H9 (cell line): ENCODE measurements at regions not wholly inside any gene's neighbourhood (a gene's known extent, or its start where the extent isn't known, plus 50 kb on each side); places are given as distances from the start of the nearest gene placed in this dataset.

Source experiments
- DNase-seq: peaks from one replicate; pipeline ENCODE4 v3.0.0-alpha.2; 2017
- H2AFZ ChIP-seq: one replicate; pipeline ENCODE4 v1.6.1; 2013; ENCODE audit warnings: mild to moderate bottlenecking, low read length, control low read depth, moderate library complexity
- H2AK5ac ChIP-seq: 2 replicates; pipeline ENCODE4 v1.6.1; 2013; ENCODE audit warnings: low read length, control low read depth, mixed read lengths; ENCODE audit not compliant: insufficient read length
- H2BK120ac ChIP-seq: one replicate; pipeline ENCODE4 v1.6.1; 2013; ENCODE audit warnings: low read depth, mild to moderate bottlenecking, low read length, control low read depth, inconsistent platforms; ENCODE audit not compliant: poor library complexity, severe bottlenecking
- H2BK12ac ChIP-seq: 2 replicates; pipeline ENCODE4 v1.6.1; 2013; ENCODE audit warnings: low read length, control low read depth, mixed read lengths, low read depth; ENCODE audit not compliant: insufficient read length
- H2BK15ac ChIP-seq: 2 replicates; pipeline ENCODE4 v1.6.1; 2013; ENCODE audit warnings: low read depth, low read length, control low read depth
- H2BK20ac ChIP-seq: one replicate; pipeline ENCODE4 v1.6.1; 2013; ENCODE audit warnings: low read depth, mild to moderate bottlenecking, low read length, control low read depth, inconsistent platforms; ENCODE audit not compliant: poor library complexity, severe bottlenecking
- H2BK5ac ChIP-seq: 2 replicates; pipeline ENCODE4 v1.6.1; 2013; ENCODE audit warnings: low read length, control low read depth, mixed read lengths; ENCODE audit not compliant: insufficient read length
- H3K14ac ChIP-seq: 2 replicates; pipeline ENCODE4 v1.6.1; 2013; ENCODE audit warnings: low read length, control low read depth; ENCODE audit not compliant: insufficient read depth
- H3K18ac ChIP-seq: 2 replicates; pipeline ENCODE4 v1.6.1; 2013; ENCODE audit warnings: low read depth, mild to moderate bottlenecking, mixed read lengths, low read length, control low read depth; ENCODE audit not compliant: insufficient read length
- H3K23ac ChIP-seq: 2 replicates; pipeline ENCODE4 v1.6.1; 2013; ENCODE audit warnings: low read length, control low read depth, mixed read lengths, low read depth; ENCODE audit not compliant: insufficient read length
- H3K23me2 ChIP-seq: 2 replicates; pipeline ENCODE4 v1.6.1; 2013; ENCODE audit warnings: low read depth, mild to moderate bottlenecking, mixed read lengths, low read length, control low read depth; ENCODE audit not compliant: insufficient read length, poor library complexity, severe bottlenecking
- H3K27ac ChIP-seq: 2 replicates; pipeline ENCODE4 v1.5.1; 2013; ENCODE audit warnings: low read length, control low read depth, mixed read lengths, low read depth; ENCODE audit not compliant: insufficient read length
- H3K27me3 ChIP-seq: 2 replicates; pipeline ENCODE4 v1.6.1; 2013; ENCODE audit warnings: low read length, control low read depth, inconsistent platforms; ENCODE audit not compliant: insufficient read depth
- H3K4ac ChIP-seq: 2 replicates; pipeline ENCODE4 v1.6.1; 2013; ENCODE audit warnings: low read depth, mild to moderate bottlenecking, control low read depth, inconsistent platforms, low read length, moderate library complexity
- H3K4me1 ChIP-seq: 2 replicates; pipeline ENCODE4 v1.6.1; 2013; ENCODE audit warnings: low read length, control low read depth, inconsistent platforms; ENCODE audit not compliant: insufficient read depth
- H3K4me2 ChIP-seq: 2 replicates; pipeline ENCODE4 v1.6.1; 2013; ENCODE audit warnings: low read length, control low read depth, mixed read lengths; ENCODE audit not compliant: insufficient read length, insufficient read depth
- H3K56ac ChIP-seq: 2 replicates; pipeline ENCODE4 v1.6.1; 2013; ENCODE audit warnings: low read depth, mild to moderate bottlenecking, mixed read lengths, low read length, control low read depth; ENCODE audit not compliant: insufficient read length
- H3K79me1 ChIP-seq: 2 replicates; pipeline ENCODE4 v1.6.1; 2013; ENCODE audit warnings: low read depth, mild to moderate bottlenecking, moderate library complexity, low read length, control low read depth, inconsistent platforms; ENCODE audit not compliant: insufficient read depth, poor library complexity, severe bottlenecking
- H3K79me2 ChIP-seq: 2 replicates; pipeline ENCODE4 v1.6.1; 2013; ENCODE audit warnings: low read length, control low read depth, inconsistent platforms; ENCODE audit not compliant: insufficient read depth
- H3K9ac ChIP-seq: 2 replicates; pipeline ENCODE4 v1.6.1; 2013; ENCODE audit warnings: low read length, control low read depth, mixed read lengths; ENCODE audit not compliant: insufficient read length; ENCODE audit errors: extremely low read depth
- H3K9me3 ChIP-seq: one replicate; pipeline ENCODE4 v1.6.1; 2013; ENCODE audit warnings: low read depth, low read length, inconsistent platforms; ENCODE audit not compliant: control insufficient read depth
- H3T11ph ChIP-seq: one replicate; pipeline ENCODE4 v1.6.1; 2013; ENCODE audit warnings: mild to moderate bottlenecking, low read length, control low read depth, inconsistent platforms
- H4K20me1 ChIP-seq: one replicate; pipeline ENCODE4 v1.6.1; 2013; ENCODE audit not compliant: control insufficient read depth, insufficient read length, insufficient read depth
- H4K5ac ChIP-seq: 2 replicates; pipeline ENCODE4 v1.6.1; 2013; ENCODE audit warnings: low read depth, mild to moderate bottlenecking, mixed read lengths, low read length, control low read depth; ENCODE audit not compliant: insufficient read length
- H4K8ac ChIP-seq: replicated peaks from 2 replicates; pipeline ENCODE4 v1.6.1; 2013; ENCODE audit warnings: low read length, control low read depth, mixed read lengths, low read depth; ENCODE audit not compliant: insufficient read length
- H4K91ac ChIP-seq: 2 replicates; pipeline ENCODE4 v1.6.1; 2013; ENCODE audit warnings: low read depth, mild to moderate bottlenecking, moderate library complexity, mixed read lengths, low read length, control low read depth; ENCODE audit not compliant: insufficient read length
- H3K27ac Mint-ChIP-seq, 3 experiments: 2 replicates in 2 of 3; 3 replicates in 1 of 3; pipeline ENCODE4 v1.8.0; 2020 to 2021; ENCODE audit warnings: mixed read lengths in 3 of 3, mild to moderate bottlenecking in 1 of 3, moderate library complexity in 1 of 3
- H3K27me3 Mint-ChIP-seq: 2 replicates; pipeline ENCODE4 v1.8.0; 2021; ENCODE audit warnings: low read depth, mild to moderate bottlenecking, moderate library complexity, mixed read lengths
- H3K36me3 Mint-ChIP-seq, 3 experiments: 2 replicates in 2 of 3; 3 replicates in 1 of 3; pipeline ENCODE4 v1.8.0; 2020 to 2021; ENCODE audit warnings: low read depth in 3 of 3, mixed read lengths in 3 of 3; ENCODE audit not compliant: insufficient read depth in 1 of 3
- H3K4me1 Mint-ChIP-seq, 2 experiments: 2 replicates each; pipeline ENCODE4 v1.8.0; 2020; ENCODE audit warnings: mixed read lengths in 2 of 2
- H3K4me3 Mint-ChIP-seq, 2 experiments: 2 replicates in 1 of 2; 3 replicates in 1 of 2; pipeline ENCODE4 v1.8.0; 2020 to 2021; ENCODE audit warnings: mild to moderate bottlenecking in 2 of 2, mixed read lengths in 2 of 2, moderate library complexity in 1 of 2
- H3K9me3 Mint-ChIP-seq, 2 experiments: 2 replicates in 1 of 2; 3 replicates in 1 of 2; pipeline ENCODE4 v1.8.0; 2020; ENCODE audit warnings: mild to moderate bottlenecking in 2 of 2, mixed read lengths in 2 of 2, moderate library complexity in 1 of 2
- CTCF ChIP-seq: fragments of 200-600 bp; sonication (generic); conservative IDR thresholded peaks from 3 replicates; pipeline ENCODE4 v1.8.0; 2021; ENCODE audit warnings: antibody characterized with exemption, mild to moderate bottlenecking
- WGBS: extraction: QIAGEN DNeasy Blood & Tissue Kit; methylation state at CpG from one replicate; pipeline ENCODE4 v1.1.7; 2013; ENCODE audit warnings: missing lambda C conversion rate, low lambda C conversion rate, mixed read lengths; ENCODE audit not compliant: insufficient read length; ENCODE audit errors: extremely low coverage; 5-methylcytosine and 5-hydroxymethylcytosine counted together

DNA sequence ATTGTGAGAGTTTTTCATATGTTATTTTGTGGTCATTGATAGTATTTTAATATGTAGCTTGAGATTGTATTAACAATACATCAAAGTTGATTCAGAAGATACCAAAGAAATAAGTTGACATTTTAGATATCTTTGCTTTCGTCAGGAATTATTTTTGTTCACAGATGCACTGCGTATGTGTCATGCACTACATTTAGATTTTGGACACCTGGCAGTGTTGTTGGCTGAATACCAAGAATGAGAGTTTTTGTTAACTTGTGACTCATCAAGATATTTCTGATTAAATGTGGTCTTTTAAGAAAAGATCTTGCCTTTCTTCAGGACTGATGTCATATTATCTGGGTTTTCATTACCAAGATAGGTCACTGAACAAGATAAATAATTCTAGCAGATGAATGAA lies 633.4 kb downstream of the CENPC start:
- no peak overlapping the region for H2BK12ac ChIP-seq
- Mint-ChIP-seq H3K4me3 (no peak overlapping the region), H3K9me3 (no peaks in the 10 kb centered on the region), H3K4me1 (no peaks in the 10 kb centered on the region), H3K36me3 (no peaks in the 10 kb centered on the region), H3K27me3 (no peaks in the 10 kb centered on the region; the same call in 1 of the 2 replicates), H3K27ac (no peak overlapping the region)
- no peak overlapping the region for H2BK5ac ChIP-seq
- no peak overlapping the region for H3K23ac ChIP-seq
- no peak overlapping the region for H3T11ph ChIP-seq
- H3K9me3 ChIP-seq, result no peaks in the 10 kb centered on the region
- H3K4me1 ChIP-seq, result no peaks in the 10 kb centered on the region
- no peak for DNase-seq
- no peak overlapping the region for H2BK20ac ChIP-seq
- H3K23me2 ChIP-seq, result no peaks in the 10 kb centered on the region
- H2AFZ ChIP-seq, result no peak overlapping the region
- no peak overlapping the region for H3K18ac ChIP-seq
- H3K27ac ChIP-seq, result no peak overlapping the region
- no peak overlapping the region for H2BK120ac ChIP-seq
- H3K9ac ChIP-seq, result no peak overlapping the region
- H4K20me1 ChIP-seq, result no peaks in the 10 kb centered on the region
- no peaks in the 10 kb centered on the region for H3K79me2 ChIP-seq
- H3K14ac ChIP-seq, result no peak overlapping the region
- H3K27me3 ChIP-seq, result no peaks in the 10 kb centered on the region
- no peaks in the 10 kb centered on the region for H3K79me1 ChIP-seq
- H3K56ac ChIP-seq, result no peak overlapping the region
- H2BK15ac ChIP-seq, result no peak overlapping the region
- no peak overlapping the region for H4K8ac ChIP-seq
- TF ChIP-seq CTCF, result no peak
- H2AK5ac ChIP-seq, result no peak overlapping the region
- no peak overlapping the region for H3K4ac ChIP-seq
- no peak overlapping the region for H4K91ac ChIP-seq
- H3K4me2 ChIP-seq, result no peak overlapping the region
- no CpG with 5 or more reads among the region's 2 CpGs for WGBS
- H4K5ac ChIP-seq, result no peak overlapping the region
